ENCODE measurements at regions not wholly inside any gene's neighbourhood (a gene's known extent, or its start where the extent isn't known, plus 50 kb on each side); places are given as distances from the start of the nearest gene placed in this dataset.

DNA sequence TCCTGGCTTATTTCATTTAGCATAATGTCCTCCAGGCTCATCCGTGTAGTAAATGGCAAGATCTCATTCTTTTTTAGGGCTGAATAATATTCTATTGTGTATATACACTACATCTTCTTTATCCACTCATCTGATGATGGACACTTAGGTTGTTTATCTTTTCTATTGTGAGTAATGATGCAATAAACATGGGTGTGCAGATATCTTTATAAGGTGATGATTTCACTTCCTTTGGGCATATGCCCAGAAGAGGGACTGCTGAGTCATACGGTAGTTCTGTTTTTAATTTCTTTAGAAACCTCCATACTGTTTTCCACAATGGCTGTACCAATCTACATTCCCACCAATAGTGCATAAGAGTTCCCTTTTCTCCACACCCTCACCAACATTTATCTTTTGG, 317.6 kb upstream of the CNKSR2 start:
- DNase-seq (ENCODE audit: low read depth in 2 of 2) = no peak

DNA sequence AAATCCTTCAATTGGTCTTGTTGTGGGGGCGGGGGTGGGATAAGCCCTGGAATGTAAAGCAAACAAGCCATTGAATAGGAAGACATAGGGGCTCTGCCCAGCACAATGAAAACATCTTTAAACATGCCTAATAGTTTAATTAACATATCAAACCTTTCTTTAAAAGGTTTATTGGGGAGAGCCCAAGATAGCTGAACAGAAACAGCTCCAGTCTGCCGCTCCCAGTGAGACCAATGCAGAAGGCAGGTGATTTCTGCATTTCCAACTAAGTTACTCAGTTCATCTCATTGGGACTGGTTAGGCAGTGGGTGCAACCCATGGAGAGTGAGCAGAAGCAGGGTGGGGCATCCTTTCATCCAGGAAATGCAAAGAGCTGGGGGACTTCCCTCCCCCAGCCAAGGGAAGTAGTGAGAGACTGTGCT, 327.2 kb upstream of the CNKSR2 start:
- no peak for DNase-seq (ENCODE audit: low read depth in 2 of 2)

DNA sequence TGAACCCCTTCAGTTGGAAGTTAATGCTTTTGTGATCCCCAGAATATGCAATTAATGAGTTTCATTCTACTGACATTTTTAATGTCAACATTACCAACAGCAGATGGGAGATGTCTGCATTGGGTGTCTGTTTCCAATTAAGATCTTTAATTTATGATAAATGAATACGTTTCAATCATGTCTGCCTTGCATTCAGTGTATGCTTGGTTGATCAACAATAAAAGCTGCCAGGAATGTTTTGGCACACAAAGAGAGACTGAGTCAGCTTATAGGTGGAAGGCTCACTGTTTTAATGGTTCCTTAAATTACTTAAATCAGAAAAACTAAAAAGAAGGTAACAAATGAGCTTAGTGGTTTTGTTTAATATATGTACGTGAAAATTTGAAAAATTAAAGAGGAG, 359.9 kb upstream of the CNKSR2 start:
- no peak for DNase-seq (ENCODE audit: low read depth in 2 of 2)

DNA sequence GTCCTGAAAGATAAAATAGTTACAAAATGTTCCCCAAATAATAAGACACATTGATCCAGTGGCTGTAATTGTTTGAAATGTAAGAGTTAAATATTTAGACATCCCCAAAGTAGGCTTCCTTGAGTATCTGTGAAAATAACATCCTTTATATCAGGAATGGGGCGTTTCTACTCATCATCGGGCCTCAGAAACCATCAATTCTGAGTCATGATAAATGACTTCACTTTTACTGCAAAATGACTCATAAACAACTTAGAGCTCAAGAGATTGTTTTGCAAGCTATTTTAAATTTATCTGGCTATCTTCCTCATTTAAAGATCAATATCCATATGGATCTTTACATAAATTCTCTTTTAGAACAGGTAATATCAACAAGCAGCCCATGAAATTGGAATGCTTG, 369.4 kb upstream of the CNKSR2 start:
- no peak for DNase-seq (ENCODE audit: low read depth in 2 of 2)

DNA sequence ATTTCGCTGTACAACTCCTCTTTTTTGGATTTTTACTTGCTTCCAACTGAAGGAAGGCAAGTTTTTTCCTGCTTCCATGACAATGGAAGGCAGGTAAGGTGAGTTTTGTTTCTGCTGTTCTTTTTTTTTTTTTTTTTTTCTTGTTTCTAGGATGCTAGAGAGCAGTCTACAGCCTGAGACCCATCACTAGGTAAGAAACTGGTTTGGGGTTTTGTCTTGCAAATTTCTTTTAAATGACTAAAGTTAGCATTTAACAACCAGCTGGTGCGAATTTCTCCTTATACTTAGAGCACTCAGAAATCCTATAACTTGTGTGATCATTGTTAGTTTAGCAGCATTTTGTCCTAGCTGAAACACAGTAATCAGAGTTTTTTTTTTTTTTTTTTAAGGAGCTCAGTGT, 378.4 kb upstream of the CNKSR2 start:
- no peak for DNase-seq (ENCODE audit: low read depth in 2 of 2)

DNA sequence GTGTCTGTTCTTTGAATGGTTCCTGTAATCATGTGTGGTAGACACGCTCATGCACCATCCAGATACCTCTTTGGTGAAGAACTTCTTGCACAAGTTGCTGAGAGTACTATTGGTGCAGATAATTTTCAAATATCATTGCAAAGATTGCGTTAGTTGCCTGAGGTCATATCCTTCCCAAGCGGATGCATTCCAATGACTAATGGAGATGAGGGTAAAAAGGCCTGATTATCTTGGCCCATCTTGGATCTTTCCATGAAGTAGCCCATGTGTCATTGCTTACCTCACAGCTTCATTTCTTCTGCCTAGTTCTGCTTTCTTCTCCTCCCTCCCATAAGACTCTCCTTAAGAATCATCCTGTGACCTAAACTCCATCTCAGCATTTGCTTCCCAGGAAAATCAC, 384.9 kb upstream of the CNKSR2 start:
- DNase-seq (ENCODE audit: low read depth in 2 of 2) = no peak

DNA sequence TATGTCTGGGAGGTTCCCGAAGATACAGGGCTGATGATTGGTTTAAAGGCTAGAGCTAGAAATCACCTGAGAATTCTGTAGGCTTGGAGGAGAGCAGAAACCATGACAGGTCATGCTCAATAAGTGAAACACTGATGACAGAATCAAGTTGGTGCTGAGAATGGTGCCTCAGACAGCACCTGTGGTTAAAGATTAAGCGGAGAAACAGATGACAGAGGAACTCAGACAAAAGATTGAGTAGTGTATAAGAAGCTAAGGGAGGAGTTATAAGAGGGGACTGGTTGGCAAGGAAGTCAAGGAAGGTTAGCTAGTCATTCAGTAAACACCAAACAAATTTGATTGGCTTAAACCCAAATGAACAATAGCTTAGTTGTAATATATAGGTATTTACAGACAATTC, 385.4 kb upstream of the CNKSR2 start:
- DNase-seq (ENCODE audit: low read depth in 2 of 2) = no peak

DNA sequence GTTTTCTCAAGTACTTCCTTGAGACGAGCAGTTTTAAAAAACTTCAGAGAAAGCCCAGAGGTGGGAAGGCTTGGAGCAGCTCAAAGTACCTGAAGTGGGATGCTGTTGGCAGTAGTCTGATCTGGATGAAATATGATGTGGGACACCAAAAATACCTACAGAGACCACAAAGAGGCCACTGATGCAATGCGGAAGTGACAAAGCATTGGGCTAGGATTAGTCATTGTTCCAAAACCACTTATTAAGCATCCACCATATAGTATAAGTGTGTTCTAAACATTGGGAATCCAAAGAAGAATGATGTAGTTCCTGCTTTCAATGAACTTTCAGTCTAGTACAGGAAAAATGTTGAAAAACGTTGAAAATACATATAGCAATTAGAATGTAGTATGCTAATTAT, 386.1 kb upstream of the CNKSR2 start:
- no peak for DNase-seq (ENCODE audit: low read depth in 2 of 2)

DNA sequence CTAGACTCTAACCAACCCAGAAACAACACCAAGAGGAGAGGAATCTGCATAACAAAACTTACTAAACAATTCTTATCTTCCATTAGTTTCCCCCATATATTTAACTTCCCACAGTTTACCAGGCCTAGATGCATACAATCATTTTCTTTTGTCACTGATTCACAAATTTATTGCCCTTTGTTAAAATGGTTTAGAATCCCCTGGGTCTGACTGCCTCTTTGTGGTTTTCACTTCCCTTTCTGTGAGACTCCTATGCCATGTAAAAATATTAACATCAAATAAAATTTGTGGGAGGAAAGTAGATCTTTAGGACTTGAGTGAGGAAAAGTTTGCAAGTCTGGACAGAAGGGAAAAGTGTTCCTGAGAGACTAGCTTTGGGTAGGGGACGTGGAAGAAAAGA, 393.8 kb upstream of the CNKSR2 start:
- DNase-seq (ENCODE audit: low read depth in 2 of 2) = no peak

DNA sequence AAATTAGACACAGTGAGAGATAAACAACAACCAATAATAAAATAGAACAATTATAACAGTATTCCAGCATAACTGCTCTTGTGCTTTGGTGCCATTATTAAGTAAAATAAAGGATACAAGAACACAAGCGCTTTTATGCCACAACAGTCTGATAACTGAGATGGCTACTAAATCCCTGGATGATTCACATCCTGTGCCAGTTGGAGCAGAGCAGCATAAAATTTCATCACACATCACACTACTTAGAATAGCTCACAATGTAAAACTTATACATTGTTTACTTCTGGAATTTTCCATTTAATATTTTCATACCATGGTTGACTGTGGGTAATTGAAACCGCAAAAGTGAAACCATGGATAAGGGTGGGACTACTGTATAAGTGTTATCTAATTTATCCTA, 399.9 kb upstream of the CNKSR2 start:
- no peak for DNase-seq (ENCODE audit: low read depth in 2 of 2)

DNA sequence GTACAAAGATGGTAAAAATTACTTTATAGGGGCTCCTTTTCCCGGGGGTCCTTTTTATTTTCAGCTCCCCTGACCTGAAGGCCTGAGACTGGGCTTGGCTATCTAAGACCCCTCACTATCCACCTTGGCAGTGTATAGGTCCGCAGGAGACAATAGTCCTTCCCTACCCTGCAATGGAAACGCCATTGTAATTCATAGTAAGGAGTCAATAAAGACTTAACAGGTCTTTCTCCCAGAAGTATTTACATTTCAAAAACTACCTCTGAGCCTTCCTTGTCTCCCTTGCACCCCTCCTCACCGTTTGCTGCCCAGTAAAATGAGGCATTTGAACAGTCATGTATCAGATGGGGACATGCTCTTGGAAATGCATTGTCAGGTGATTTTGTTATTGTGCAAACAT, 401.2 kb upstream of the CNKSR2 start:
- DNase-seq (ENCODE audit: low read depth in 2 of 2) = no peak

DNA sequence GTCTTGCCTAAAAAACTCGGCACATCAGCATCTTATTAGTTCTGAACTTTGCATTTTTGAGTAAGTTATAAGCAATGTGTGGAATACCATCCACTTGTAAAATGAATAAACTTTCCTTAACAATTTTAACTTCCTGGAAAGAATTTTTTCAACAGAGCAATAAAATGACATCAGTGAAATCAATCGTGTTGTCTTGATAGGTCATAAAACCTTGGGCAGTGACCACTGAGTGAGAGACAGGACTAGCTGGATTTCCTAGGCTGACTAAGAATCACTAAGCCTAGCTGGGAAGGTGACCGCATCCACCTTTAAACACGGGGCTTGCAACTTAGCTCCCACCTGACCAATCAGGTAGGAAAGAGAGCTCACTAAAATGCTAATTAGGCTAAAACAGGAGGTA, 403.0 kb upstream of the CNKSR2 start:
- no peak for DNase-seq (ENCODE audit: low read depth in 2 of 2)

DNA sequence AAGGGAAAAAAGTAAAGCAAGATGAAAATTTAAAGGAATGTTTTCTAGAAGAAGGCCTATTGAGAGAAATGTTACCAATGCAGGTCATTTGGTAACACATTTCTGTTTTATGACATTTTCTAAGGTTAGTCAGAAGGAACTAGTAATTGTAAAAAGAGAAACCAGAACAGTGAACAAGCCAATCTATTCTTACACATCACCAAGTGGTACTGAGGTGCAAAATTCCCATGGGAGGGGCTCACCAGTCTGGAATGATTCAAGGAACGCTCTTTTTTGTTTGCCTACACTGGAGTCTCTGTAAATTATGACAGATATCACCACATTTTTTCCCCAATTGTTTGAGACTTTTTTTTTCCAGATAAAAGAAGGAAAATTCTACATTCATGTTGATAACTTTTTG, 404.7 kb upstream of the CNKSR2 start:
- DNase-seq (ENCODE audit: low read depth in 2 of 2) = no peak

DNA sequence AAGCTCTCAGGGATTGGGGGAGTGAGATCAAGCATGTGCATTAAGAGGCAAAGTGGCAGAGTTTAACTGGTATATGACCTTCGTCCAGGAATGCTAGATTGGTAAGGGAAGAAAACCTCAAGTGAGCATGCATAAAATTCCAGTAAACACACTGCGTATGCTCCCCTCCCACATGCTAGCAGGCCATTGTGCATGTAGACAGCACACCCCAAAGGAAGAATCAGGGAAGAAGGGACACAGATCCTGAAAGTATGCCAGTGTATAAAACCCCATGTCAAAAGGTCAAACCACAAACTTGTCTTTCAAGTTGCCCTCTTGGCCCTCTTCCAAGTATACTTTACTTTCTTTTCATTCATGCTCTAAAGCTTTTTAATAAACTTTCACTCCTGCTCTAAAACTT, 405.2 kb upstream of the CNKSR2 start:
- no peak for DNase-seq (ENCODE audit: low read depth in 2 of 2)

DNA sequence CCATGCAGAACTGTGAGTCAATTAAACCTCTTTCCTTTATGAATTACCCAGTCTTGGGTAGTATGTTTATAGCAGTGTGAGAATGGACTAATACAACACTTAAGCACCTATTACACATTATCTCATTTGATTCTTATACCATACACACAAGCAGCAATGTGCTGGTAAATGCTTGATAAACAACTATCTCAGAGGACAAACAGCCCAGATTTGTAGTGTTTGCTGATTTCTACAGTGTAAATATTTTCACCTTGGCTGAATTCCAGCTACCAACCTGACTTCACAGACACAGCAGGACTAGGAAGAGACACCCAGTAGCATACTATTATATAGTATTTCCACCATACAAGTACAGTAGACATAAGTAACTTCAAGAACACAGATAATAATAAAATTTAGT, 406.5 kb upstream of the CNKSR2 start:
- DNase-seq (ENCODE audit: low read depth in 2 of 2) = no peak

DNA sequence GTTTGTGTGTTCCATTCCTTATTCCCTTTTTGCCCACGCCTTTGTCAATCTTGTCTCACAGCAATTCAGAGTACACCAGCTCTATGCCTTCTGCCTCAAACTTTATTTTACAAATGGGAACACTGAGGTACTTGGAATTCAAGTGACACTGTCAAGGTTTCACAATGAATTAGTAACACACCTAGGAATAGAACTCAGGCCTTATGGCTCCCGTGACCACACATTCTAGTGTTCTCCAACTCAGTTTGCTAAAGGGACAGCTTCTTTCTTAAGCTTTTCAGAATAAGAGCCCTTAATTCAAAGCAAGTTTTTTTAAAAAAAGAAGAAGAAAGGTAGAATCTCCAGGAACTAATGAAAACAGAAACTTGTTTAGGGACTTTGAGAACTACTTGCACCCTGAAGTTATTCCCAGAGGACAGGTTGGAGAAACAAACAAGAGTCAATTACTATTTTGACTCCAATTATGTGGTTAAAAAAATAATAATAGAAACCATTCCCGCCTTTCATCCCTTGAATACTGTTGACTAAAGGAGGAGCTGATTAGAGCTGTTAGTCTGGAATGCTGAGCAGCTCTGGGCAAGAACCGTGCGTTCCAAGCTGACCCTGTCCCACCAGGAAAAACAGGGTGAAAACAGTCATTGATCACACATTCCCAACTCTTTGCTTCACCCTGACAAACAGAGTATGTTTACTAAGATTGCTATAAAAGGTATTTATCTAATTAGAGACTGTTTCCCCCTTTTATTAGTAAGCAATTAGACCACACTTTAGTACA, 408.8 kb upstream of the CNKSR2 start:
- no peak for DNase-seq (ENCODE audit: low read depth in 2 of 2)

DNA sequence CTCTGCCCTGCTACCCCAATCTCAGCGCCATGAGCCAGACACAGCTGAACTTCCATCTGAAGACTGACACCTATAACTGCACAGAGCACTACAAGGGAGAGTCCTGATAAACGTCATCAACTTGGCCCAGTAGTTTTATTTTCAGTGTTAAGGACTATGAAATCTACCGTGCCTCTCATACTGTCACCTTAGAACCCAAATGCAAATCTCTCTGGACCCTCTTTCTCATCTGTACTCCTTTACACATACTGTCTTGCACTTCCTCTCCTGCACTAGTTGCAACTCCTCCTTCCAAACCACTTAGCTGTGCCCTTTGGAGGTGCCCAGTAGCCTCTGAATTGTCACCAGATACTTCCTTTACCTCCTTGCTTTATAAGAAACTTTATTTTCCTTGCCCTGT, 420.2 kb upstream of the CNKSR2 start:
- no peak for DNase-seq (ENCODE audit: low read depth in 2 of 2)

DNA sequence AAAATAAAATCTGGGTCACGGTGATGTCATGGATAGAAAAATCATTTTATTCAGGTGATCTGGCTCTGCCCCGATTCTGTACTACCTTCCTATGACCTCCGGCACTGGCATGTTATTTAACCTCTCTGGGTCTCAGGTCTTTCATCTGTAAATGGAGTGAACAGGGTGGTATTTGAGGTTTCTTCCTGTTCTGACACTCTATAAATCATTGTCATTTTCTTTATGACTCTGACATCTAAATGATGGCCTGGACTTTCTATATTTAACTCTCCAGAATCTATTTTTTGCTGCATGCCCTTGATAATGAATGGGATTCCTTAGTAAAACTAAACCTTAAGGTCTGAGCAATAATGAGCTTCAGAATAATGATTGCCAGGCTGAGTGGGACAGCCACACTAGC, 422.0 kb upstream of the CNKSR2 start:
- no peak for DNase-seq (ENCODE audit: low read depth in 2 of 2)

DNA sequence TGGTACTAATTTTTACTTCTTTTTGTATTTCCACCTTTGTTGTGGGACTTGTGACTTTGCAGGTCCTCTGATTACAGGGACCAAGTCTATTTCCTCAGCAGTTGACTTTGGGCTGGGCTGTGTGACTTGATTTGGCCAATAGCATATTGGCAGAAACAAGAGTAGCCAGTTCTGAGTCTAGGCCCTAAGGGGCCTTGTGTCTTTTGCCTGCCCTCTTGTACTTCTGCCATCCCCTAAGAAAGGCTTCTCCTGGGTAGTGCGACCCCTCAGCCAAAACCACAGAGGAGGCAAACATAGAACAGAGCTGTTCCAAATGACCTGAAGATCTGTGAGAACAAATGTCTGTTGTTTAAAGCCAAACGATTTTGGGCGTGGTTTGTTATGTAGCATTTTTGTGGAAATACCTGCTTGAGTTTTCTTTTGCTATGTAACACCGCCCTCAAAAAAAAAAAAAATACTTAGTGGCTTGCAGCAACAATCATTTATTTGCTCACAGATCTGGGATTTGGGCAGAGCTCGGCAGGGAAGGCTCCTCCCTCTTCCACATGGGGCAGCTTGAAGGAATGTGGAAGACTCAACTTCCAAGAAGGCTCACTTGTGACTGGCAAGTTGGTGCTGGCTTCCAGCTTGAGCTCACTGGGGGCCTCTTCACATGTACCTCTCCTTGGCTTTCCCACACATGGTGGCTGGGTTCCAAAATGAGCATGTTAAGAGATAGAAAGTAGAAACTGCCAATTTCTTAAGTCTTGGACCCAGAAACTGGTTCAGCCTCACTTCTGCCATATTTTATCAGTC, 423.0 kb upstream of the CNKSR2 start:
- no peak for DNase-seq (ENCODE audit: low read depth in 2 of 2)

DNA sequence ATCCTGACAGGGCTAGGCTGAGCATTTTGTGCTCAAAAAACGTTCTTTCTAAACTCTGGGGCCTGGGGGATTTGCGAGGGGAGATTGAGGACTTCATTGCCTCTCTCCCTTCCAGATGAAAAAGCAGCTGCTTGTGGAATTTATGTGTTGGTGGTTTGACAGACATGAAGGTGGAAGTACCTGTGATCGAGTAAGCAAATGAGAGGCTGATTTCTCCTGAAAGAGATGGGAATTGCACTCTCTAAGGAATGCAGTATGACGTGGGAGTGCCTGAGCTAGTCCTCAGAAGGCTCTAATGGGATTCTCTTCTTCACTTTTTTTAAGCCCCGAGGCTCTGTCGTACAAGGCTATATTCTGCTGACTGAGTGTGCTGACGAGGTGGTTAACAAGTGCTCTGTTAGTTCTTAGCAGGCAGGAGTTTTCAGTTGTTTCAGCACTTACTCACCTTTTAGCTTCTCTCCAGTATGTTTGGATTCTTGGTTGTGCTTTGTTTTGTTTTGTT, 426.8 kb upstream of the CNKSR2 start:
- DNase-seq (ENCODE audit: low read depth in 2 of 2) = no peak

DNA sequence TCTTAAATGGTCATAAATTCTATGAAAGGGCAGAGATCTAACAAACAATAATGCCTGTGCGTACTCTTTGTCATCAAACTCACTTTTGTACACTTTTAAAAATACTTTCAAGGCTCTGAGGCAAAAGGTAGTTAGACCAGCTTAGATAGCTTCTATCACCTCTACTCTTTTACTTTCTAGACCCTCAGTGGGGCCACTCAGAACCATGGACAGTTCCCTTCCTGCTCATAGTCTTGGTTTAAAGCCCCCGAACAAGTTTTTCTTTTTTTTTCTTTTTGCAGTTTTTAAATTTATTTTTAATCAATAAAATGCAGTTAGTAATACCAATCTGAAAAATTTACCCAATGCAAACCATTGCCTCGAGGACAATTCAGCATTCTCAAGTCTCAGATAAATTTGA, 460.5 kb upstream of the CNKSR2 start:
- no peak for DNase-seq (ENCODE audit: low read depth in 2 of 2)

DNA sequence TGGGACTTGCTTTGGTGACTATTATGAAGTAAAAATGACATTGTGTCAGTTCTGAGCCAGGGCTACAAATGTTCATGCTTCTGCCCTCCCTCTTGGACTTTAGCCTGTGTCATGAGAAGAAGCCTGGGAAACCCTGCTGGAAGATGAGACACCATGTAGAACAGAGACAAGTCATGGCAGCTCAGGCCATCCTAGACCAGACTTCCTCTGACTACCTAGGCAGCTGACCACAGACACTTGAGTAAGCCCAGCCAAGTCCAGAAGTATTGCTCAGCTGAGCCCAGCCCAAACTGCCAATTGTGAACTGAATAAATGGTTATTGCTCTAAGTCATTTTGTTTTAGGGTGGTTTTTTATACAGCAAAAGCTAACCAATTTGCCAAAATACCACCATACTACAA, 467.6 kb upstream of the CNKSR2 start:
- DNase-seq (ENCODE audit: low read depth in 2 of 2) = no peak

DNA sequence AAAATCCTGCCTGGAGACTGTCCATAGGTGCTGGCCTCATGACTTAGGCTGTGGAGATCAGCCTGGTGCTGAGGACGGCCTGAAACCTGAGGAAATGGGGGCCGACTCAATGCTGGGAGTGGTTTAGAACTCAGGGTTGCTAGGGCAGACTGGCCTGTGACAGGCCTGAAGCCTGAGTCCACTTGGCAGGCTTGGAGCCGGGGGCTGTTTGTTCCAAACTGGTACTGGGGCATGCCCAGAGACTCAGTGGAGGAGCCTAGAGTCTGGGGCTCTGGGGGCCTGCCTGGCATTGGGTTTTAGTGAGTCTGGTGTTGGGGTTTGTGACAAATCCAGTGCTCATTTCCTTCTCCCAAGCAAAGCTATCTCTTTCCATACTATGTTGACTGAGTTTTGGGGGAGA, 489.7 kb upstream of the CNKSR2 start:
- no peak for DNase-seq (ENCODE audit: low read depth in 2 of 2)

Measured in dermis microvascular lymphatic vessel endothelial cell (primary cell).